T-cell (primary cell): ENCODE measurements at regions not wholly inside any gene's neighbourhood (a gene's known extent, or its start where the extent isn't known, plus 50 kb on each side); places are given as distances from the start of the nearest gene placed in this dataset.

Experiments used
- ATAC-seq, 4 experiments: fragments of 200-7000 bp in 3 of 4; fragments of 150-1000 bp in 1 of 4; cut with Tn5 transposase; replicated peaks in 1 of 4; 1 replicate in 3 of 4; 2 replicates in 1 of 4; pipeline ENCODE4 v1.10.0; 2021; ENCODE audit warnings: moderate library complexity in 3 of 4, mild to moderate bottlenecking in 2 of 4, moderate number of reproducible peaks in 1 of 4
- CTCF ChIA-PET, 2 donors: fragments of 300-600 bp; sonication (Branson Sonifier 250); formaldehyde crosslinking; loops; one replicate each; lab custom pipeline; 2022; ENCODE audit warnings: antibody characterized with exemption in 2 of 2; lab: Charles Lee
- POLR2A ChIA-PET, 2 donors: fragments of 300-600 bp; sonication (Branson Sonifier 250); formaldehyde crosslinking; loops; one replicate each; lab custom pipeline; 2022; ENCODE audit warnings: antibody characterized with exemption in 2 of 2; lab: Charles Lee
- DNase-seq, 35 experiments: peaks; one replicate each; pipeline versions ENCODE4 v3.0.0 to v3.0.0-alpha.2; 2013 to 2023
- H3K27ac ChIP-seq: one replicate; pipeline ENCODE4 v1.5.1; 2013; ENCODE audit warnings: low read length
- H3K27me3 ChIP-seq, 2 experiments: replicated peaks in 1 of 2; 1 replicate in 1 of 2; 2 replicates in 1 of 2; pipeline versions ENCODE4 v1.6.1 to v1.7.0; 2013; ENCODE audit warnings: low read length in 1 of 2, mixed read lengths in 1 of 2; ENCODE audit not compliant: control insufficient read depth in 2 of 2, insufficient read depth in 2 of 2; ENCODE audit errors: extremely low read depth in 1 of 2
- H3K36me3 ChIP-seq, 2 donors: 1 replicate in 1 of 2; 2 replicates in 1 of 2; pipeline versions ENCODE4 v1.6.1 to v1.7.0; 2013; ENCODE audit warnings: low read length in 1 of 2; ENCODE audit not compliant: control insufficient read depth in 2 of 2, insufficient read depth in 1 of 2; ENCODE audit errors: extremely low read depth in 1 of 2
- H3K4me1 ChIP-seq, 2 experiments: 1 replicate in 1 of 2; 2 replicates in 1 of 2; pipeline versions ENCODE4 v1.6.1 to v1.7.0; 2013; ENCODE audit warnings: low read length in 2 of 2, mixed read lengths in 1 of 2; ENCODE audit not compliant: insufficient read depth in 2 of 2, control insufficient read depth in 1 of 2; ENCODE audit errors: extremely low read depth in 1 of 2
- H3K4me3 ChIP-seq, 2 donors: 1 replicate in 1 of 2; 2 replicates in 1 of 2; pipeline versions ENCODE4 v1.5.1 to v1.7.0; 2013; ENCODE audit warnings: mild to moderate bottlenecking in 2 of 2, low read length in 1 of 2, moderate library complexity in 1 of 2; ENCODE audit not compliant: control insufficient read depth in 1 of 2; ENCODE audit errors: extremely low read depth in 1 of 2
- H3K9me3 ChIP-seq: 2 replicates; pipeline ENCODE4 v1.7.0; 2013
- H3K27ac Mint-ChIP-seq, 2 donors: one replicate each; pipeline ENCODE4 v1.8.0; 2020 to 2021; ENCODE audit warnings: mild to moderate bottlenecking in 2 of 2, mixed read lengths in 2 of 2
- H3K27me3 Mint-ChIP-seq, 2 donors: one replicate each; pipeline ENCODE4 v1.8.0; 2021 to 2022; ENCODE audit warnings: mixed read lengths in 2 of 2
- H3K36me3 Mint-ChIP-seq: one replicate; pipeline ENCODE4 v1.8.0; 2021; ENCODE audit warnings: mixed read lengths
- H3K4me1 Mint-ChIP-seq, 3 donors: one replicate each; pipeline ENCODE4 v1.8.0; 2020 to 2022; ENCODE audit warnings: mixed read lengths in 3 of 3, mild to moderate bottlenecking in 1 of 3
- H3K4me3 Mint-ChIP-seq, 3 donors: one replicate each; pipeline ENCODE4 v1.8.0; 2020 to 2022; ENCODE audit warnings: mild to moderate bottlenecking in 3 of 3, mixed read lengths in 3 of 3, moderate library complexity in 3 of 3
- H3K9me3 Mint-ChIP-seq, 3 donors: one replicate each; pipeline ENCODE4 v1.8.0; 2020 to 2022; ENCODE audit warnings: mixed read lengths in 3 of 3
- WGBS: methylation state at CpG from one replicate; pipeline ENCODE4 v1.1.5; 2013; ENCODE audit warnings: missing lambda C conversion rate; ENCODE audit not compliant: insufficient coverage; 5-methylcytosine and 5-hydroxymethylcytosine counted together

GRCh38 chr12:66061076-66061475, 69.5 kb downstream of the LLPH start:
- H3K4me1 ChIP-seq = no peaks in the 10 kb centered on the region
- CTCF ChIA-PET = interaction anchor here in 1 of 2 donors (0.7 kb wide), 1 partner anchor 43 kb away, joined by 6 read pairs; no protein-coding TSS in a partner anchor

GRCh38 chr12:66060163-66060907, 70.2 kb downstream of the LLPH start:
- Histone ChIP-seq H3K27me3 (peaks cover 0 to 2% of the 10 kb centered on the region in 2 experiments), H3K9me3 (no peaks in the 10 kb centered on the region), H3K27ac (no peak overlapping the region), H3K4me1 (no peaks in the 10 kb centered on the region), H3K36me3 (no peaks in the 10 kb centered on the region), H3K4me3 (no peak overlapping the region)
- H3K27ac Mint-ChIP-seq = no peak overlapping the region
- H3K9me3 Mint-ChIP-seq = no peaks in the 10 kb centered on the region
- ATAC-seq (no peak), DNase-seq (no peak)
- H3K4me1 Mint-ChIP-seq = no peaks in the 10 kb centered on the region
- no CpG with 5 or more reads among the region's 2 CpGs for WGBS
- no peaks in the 10 kb centered on the region for H3K36me3 Mint-ChIP-seq
- ChIA-PET POLR2A (no interaction called here), CTCF (no interaction called here)
- peaks cover 12 to 20% of the 10 kb centered on the region in 2 donors for H3K27me3 Mint-ChIP-seq
- H3K4me3 Mint-ChIP-seq = no peak overlapping the region

More at GRCh38 chr12:66061076-66061475, 69.5 kb downstream of the LLPH start:
- no peaks in the 10 kb centered on the region for H3K36me3 ChIP-seq
- POLR2A ChIA-PET = no interaction called here
- ATAC-seq (no peak), DNase-seq (no peak)
- peaks cover 0 to 2% of the 10 kb centered on the region in 2 experiments for H3K27me3 ChIP-seq
- peaks cover 8 to 20% of the 10 kb centered on the region in 2 donors for H3K27me3 Mint-ChIP-seq
- no CpG with 5 or more reads among the region's 3 CpGs for WGBS
- H3K4me3 Mint-ChIP-seq = no peak overlapping the region
- no peaks in the 10 kb centered on the region for H3K9me3 Mint-ChIP-seq
- H3K36me3 Mint-ChIP-seq = no peaks in the 10 kb centered on the region
- H3K4me1 Mint-ChIP-seq = peaks cover 5 to 7% (median 5%) of the 10 kb centered on the region in 3 donors
- H3K27ac ChIP-seq = no peak overlapping the region
- H3K27ac Mint-ChIP-seq = no peak overlapping the region
- H3K9me3 ChIP-seq = no peaks in the 10 kb centered on the region
- no peak overlapping the region for H3K4me3 ChIP-seq

DNA sequence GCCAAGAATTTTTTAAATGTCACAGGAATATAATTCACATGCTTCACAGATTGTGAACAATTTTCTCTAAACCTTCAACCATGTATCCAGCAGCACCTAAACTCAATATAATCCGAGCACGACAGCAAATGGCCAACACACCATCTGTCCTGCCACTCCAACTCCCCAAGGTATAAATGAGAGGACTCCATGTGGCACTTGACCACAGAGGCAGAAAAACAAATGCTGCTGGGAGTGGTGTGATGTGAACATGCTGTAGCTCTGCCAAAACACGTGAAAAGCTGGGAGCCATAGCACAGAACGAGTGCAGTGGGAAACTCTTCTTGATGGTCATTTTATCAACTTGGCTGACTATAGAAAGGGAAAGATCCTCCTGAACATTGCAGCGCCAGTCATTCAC, 70.9 kb downstream of the LLPH start:
- H3K27me3 ChIP-seq = no peaks in the 10 kb centered on the region
- 100% methylated on average over 2 of the region's 5 CpGs for WGBS
- ChIA-PET POLR2A (no interaction called here), CTCF (no interaction called here)
- H3K4me1 ChIP-seq = no peaks in the 10 kb centered on the region
- no peak for DNase-seq
- H3K4me3 Mint-ChIP-seq = no peak overlapping the region
- no peak overlapping the region for H3K4me3 ChIP-seq
- H3K27ac Mint-ChIP-seq = no peak overlapping the region
- H3K9me3 Mint-ChIP-seq = no peaks in the 10 kb centered on the region
- H3K27me3 Mint-ChIP-seq = peaks cover 13 to 16% of the 10 kb centered on the region in 2 donors
- no peak overlapping the region for H3K27ac ChIP-seq
- no peak for ATAC-seq
- no peaks in the 10 kb centered on the region for H3K4me1 Mint-ChIP-seq
- no peaks in the 10 kb centered on the region for H3K9me3 ChIP-seq
- H3K36me3 ChIP-seq = no peaks in the 10 kb centered on the region
- H3K36me3 Mint-ChIP-seq = no peaks in the 10 kb centered on the region

- H3K9me3 ChIP-seq = no peaks in the 10 kb centered on the region
- Mint-ChIP-seq H3K27ac (no peak overlapping the region), H3K4me1 (no peaks in the 10 kb centered on the region), H3K9me3 (no peaks in the 10 kb centered on the region), H3K27me3 (peaks cover 12% of the 10 kb centered on the region in 2 donors), H3K4me3 (no peak overlapping the region), H3K36me3 (no peaks in the 10 kb centered on the region)
- WGBS = 71% methylated on average over 3 of the region's 3 CpGs
- DNase-seq (no peak), ATAC-seq (no peak)
- H3K4me1 ChIP-seq = no peaks in the 10 kb centered on the region
- no peak overlapping the region for H3K27ac ChIP-seq
- H3K36me3 ChIP-seq = no peaks in the 10 kb centered on the region
- H3K4me3 ChIP-seq = no peak overlapping the region
- ChIA-PET CTCF (no interaction called here), POLR2A (no interaction called here)
- H3K27me3 ChIP-seq = no peaks in the 10 kb centered on the region
These were observed 72.0 kb downstream of the LLPH start for GRCh38 chr12:66058554-66058953.

DNA sequence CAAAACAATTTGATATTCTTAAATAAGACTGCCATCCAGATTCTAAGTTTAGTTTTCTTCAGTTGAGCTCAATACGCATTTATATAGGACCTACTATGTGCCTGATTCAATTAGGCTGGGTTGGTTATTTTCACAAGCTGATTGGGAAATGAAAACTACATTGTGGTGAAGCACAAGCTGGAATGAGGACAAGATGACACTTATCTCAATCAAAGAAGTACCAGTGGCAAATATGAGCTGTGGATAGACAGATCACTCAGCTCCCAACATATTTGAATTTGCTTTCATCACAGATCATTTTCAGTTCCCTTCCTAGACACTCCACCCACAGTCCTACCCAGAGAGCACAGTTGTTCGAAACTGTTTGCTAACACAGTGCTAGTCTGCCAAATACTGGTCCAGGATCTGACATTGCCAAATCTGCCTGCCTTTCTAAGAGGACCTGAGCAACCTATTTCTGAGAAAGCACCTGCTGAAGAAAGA, 74.7 kb downstream of the LLPH start:
- Histone ChIP-seq H3K27ac (no peak overlapping the region), H3K4me1 (no peaks in the 10 kb centered on the region), H3K36me3 (no peaks in the 10 kb centered on the region), H3K27me3 (no peaks in the 10 kb centered on the region), H3K4me3 (no peak overlapping the region), H3K9me3 (no peaks in the 10 kb centered on the region)
- DNase-seq (no peak), ATAC-seq (no peak)
- ChIA-PET CTCF (interaction anchor here in 1 of 2 donors (0.7 kb wide), 1 partner anchor 27 kb away, joined by 3 read pairs; no protein-coding TSS in a partner anchor), POLR2A (no interaction called here)
- Mint-ChIP-seq H3K9me3 (no peaks in the 10 kb centered on the region), H3K36me3 (no peaks in the 10 kb centered on the region), H3K4me1 (no peaks in the 10 kb centered on the region), H3K27ac (no peak overlapping the region), H3K4me3 (no peak overlapping the region), H3K27me3 (peaks cover 11 to 12% of the 10 kb centered on the region in 2 donors)
- 9% methylated on average over 1 of the region's 2 CpGs for WGBS

DNA sequence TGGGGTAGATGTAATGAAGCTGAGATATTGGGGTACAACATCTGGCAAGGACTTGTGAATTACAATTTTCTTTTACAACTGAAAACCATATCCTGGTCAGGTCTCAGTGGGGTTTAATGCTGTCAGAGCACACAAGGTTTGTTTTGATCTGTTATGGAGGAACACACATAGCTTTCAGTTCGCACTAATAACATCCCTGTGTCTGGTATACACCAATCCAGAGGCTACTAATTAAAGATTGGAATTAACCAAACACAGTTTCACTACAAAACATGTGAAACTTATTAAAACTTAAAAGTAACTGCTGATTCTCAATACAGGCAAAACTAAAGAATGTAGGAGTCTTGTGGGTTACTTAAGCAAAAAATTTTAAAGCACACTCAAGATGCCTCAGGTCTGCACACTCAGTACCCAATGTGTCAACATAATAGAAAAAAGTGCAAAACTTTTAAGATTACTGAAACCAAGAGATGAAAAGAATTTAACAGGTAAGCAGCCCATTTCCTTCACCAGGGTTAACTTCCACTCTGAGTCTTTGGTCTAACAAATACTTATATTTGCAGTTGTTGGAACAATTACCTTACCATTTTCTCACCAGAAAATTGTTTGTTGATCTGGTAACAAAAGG, 77.4 kb downstream of the LLPH start:
- ATAC-seq (no peak), DNase-seq (no peak)
- Histone ChIP-seq H3K9me3 (no peaks in the 10 kb centered on the region), H3K27me3 (peaks cover 0 to 3% of the 10 kb centered on the region in 2 experiments), H3K4me1 (no peaks in the 10 kb centered on the region), H3K27ac (no peak overlapping the region), H3K36me3 (no peaks in the 10 kb centered on the region), H3K4me3 (no peak overlapping the region)
- H3K36me3 Mint-ChIP-seq = no peaks in the 10 kb centered on the region
- no CpG with 5 or more reads among the region's 1 CpG for WGBS
- no peaks in the 10 kb centered on the region for H3K9me3 Mint-ChIP-seq
- CTCF ChIA-PET = no interaction called here
- H3K4me3 Mint-ChIP-seq = no peak overlapping the region
- peaks cover 11 to 12% of the 10 kb centered on the region in 2 donors for H3K27me3 Mint-ChIP-seq
- H3K4me1 Mint-ChIP-seq = no peaks in the 10 kb centered on the region
- POLR2A ChIA-PET = no interaction called here
- H3K27ac Mint-ChIP-seq = no peak overlapping the region
